ENCODE measurements at regions not wholly inside any gene's neighbourhood (a gene's known extent, or its start where the extent isn't known, plus 50 kb on each side); places are given as distances from the start of the nearest gene placed in this dataset.

DNA sequence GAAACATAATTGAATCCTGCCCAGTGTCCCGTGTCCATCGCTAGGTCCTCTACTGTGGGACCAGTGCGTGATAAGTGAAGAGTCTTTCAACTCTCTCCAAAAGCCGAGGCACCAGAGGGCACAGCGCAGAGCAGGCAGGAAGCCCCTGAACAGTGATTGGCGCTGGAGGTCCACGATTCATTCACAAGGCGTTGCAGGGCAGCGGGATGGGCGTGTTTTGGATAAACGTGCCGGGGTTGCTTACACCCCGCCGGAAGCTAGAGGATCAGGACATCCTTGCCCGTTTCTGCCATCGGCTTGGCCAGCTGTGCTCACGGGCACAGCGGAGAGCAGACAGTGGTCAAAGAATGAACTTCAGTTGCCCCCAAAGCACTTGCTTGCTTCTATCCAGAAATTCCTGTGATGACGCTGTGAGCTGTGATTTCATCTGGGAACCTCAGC lies 86.0 kb upstream of the PFKP start:
- no peak for DNase-seq (ENCODE audit: low spot score)

DNA sequence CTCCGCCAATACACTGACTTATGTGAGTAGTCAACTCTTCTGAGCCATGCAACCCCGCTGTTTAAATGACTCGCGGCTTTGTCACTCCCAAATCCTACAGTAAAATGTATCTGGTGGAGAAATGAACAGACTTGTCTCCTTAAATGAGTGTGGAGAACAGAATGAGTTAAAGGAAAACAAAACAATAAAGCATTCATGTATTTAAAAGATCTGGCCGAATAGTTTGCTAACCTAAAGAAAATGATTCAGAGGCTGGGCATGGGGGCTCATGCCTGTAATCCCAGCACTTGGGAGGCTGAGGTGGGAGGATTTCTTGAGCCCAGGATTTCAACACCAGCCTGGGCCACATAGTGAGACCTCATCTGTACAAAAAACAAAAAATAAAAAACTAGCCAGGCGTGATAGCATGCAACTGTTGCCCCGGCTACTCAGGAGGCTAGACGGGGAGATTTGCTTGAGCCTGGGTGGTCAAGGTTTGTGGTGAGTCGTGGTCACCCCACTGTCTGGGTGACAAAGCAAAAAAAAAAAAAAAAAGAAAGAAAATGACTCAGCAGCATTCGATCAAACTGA lies 86.5 kb upstream of the PFKP start:
- no peak for DNase-seq (ENCODE audit: low spot score)

DNA sequence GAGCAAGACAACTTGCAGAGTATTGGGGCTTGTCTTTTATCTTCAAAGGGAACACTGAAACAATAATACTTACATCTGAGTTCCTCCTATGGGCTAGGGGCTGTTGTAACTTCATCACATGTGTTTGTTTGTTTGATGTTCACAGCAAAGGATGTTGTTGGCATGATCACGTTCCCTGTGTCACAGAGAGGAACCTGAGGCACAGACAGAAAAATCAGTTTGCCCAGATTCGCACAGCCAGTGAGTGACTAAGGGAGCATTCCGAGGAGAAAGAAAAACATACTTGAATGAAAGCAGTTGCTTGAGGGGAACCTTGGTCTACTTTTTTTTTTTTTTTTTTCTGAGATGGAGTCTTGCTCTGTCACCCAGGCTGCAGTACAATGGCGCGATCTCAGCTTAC lies 87.2 kb upstream of the PFKP start:
- no peak for DNase-seq (ENCODE audit: low spot score)

DNA sequence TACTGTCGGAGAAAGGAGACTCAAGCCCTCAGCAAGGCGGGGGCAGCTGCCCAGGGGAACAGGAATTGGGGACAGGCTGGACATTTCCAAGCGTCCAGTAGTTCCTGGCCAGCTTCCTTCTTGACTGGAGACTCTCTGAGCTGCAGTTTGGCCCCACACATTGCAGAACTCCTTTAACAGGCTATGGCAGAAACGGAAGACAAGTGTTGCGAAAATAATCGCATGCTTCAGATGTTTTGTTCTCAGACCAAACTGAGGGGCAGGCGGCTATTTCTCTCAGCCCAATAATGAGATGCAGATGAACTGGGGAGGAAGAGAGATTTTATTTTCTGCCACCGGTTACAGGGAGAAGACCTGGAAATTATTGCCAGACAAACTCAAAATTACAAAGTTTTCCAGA lies 88.0 kb upstream of the PFKP start:
- no peak for DNase-seq (ENCODE audit: low spot score)

DNA sequence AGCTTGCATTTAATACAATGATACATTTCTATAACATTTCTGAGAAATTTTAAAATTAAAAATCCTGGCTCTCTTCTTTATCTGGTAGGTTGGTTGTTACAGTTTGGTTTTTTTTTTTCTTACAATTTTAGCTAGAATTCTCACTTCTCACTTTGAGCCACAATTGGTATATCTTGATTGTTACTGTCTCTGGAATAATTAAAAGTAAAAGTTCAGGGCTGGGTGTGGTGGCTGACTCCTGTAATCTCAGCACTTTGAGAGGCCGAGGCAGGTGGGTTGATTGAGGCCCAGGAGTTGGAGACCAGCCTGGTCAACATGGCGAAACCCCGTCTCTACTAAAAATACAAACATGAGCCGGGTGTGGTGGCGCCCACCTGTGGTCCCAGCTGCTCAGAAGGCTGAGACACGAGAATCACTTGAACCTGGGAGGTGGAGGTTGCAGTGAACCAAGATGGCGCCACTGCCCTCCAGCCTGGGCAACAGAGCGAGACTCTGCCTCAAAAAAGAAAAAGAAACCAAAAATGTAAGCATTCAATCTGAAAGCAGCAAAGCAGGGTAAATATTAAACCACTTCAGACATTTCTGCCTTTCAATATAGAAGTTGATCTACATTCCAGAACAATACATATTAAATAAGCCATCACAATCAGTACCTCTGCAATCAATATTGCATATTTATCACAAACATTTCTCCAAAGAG lies 88.6 kb upstream of the PFKP start:
- DNase-seq (ENCODE audit: low spot score) = no peak

DNA sequence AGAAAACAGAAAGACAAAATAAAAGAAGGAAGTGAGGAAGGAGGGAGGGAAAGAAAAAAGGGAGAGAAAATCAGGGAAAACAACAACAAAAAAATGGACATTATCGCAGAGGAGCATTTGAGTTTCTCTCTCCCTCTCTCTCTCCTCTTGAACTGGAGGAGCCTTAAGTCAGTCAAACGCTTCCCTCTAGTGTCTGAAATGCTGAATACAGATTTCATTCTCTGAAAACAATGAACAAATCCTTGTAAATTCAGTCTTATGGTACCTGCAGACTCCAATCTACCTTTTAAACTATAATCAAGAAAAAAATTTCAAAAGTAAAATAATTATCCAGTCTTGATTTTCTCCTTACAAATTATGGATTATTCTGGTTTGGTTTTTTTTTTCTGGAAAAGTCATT lies 89.2 kb upstream of the PFKP start:
- DNase-seq (ENCODE audit: low spot score) = no peak

DNA sequence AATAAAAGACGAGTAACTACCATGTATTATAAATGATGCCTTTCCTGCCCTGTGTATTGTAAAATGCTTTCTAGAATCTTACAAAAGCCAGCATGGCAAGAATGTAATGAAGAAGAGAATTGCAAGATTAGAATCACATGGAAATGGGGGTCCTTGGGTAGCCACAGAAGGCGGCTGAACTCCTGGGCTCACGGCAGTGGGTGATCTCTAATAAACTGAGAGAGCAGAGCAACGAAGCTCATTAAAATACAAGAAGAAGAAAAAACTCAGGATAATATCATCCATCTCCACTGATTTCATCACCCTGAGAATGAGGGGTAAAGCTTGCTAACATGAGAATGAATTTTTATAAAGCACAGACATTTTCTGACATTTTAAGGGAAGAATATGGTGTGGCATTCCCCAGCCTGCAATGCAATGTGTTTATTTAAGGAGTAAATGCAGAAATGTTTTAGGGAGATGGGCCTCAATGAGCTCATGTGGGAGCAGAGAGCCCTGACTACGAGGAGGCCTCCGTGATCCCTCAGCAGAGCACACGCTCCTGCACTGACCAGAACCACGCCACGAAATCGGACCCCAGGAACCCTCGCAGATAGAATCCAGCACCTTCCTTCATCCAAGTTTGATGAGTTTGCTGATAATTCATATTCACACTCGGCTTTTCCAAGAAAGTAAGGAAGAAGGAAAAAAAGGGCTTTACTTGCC lies 92.7 kb upstream of the PFKP start:
- no peak for DNase-seq (ENCODE audit: low spot score)

DNA sequence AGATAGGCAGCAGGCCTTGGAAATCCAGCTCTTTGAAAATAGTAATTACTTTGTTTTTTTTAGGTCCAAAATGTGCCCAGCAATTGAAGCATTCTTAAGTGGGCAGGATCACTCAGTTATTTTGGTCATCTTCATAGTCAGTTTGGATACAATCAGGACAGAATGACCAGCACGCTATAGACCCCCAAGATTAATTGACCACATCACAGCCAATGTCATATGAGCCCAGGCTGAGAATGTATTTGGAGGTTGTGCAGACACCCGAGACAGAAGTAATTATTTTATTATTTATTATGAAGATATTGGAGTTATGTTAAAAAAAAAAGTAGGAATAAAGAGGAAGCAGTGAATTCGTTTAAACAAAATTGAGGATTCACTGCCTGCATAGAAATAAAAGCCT lies 93.3 kb upstream of the PFKP start:
- DNase-seq (ENCODE audit: low spot score) = no peak

DNA sequence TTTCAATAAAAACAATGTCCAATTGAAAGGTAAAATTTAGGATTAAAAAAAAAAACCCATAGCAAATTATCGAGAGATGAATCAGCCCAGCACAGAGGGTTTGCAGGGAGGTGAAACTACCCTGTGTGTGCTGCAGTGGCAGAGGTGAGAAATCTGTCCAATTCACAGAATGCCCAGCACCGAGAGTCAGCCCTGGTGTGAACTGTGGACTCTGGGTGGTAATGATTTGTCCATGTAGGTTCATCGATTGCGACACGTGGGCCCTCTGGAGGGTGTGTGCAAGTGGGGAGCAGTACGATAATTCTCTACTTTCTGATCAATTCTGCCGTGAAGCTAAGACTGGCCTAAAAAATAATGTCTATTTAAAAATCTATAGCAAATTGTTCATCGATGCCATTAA lies 94.5 kb upstream of the PFKP start:
- DNase-seq (ENCODE audit: low spot score) = no peak

DNA sequence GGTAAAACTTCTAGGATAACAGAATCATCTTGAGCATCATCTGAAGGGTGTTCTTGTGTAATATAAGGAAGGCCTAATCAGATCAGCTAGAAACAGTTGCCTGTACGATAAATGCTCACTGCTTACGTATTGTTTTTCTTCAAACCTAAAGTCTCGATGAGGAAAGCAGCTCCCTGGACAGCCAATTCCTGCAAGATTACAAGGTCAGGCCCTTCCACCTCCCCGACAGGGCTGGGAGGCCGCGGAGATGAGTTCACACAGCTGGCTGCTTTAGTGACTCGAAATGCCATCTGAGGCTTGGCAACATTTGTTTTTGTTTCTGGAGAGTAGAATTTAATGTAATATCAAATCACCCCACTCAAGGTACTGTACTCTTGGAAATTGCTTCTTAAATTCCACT lies 95.1 kb upstream of the PFKP start:
- no peak for DNase-seq (ENCODE audit: low spot score)

DNA sequence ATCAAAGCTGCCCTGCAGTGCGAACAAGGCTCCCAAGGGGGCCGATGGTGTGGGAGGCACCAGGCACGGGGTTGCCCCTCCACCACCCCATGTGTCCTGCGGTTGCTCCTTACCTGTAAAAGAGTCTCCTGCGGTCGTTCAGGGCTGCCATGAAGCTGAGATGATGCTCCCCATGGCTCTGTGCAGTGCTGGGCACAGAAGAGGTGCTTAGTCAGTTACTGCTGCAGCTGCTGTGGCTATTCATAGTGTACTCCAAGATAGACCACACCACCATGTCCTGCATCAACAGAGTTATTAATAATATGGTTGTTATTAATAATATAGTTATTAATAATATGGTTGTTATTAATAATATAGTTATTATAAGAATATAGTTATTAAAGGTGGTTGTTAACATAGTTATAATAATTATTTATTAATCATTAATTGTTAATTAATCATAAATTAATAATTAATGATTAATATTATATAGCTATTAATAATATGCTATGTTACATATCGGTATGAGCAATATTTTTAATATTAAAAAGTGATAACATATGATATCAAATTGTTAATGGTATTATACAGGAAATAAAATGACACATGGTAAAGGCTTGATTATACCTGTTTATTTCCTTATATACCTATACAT lies 97.0 kb upstream of the PFKP start:
- no peak for DNase-seq (ENCODE audit: low spot score)

DNA sequence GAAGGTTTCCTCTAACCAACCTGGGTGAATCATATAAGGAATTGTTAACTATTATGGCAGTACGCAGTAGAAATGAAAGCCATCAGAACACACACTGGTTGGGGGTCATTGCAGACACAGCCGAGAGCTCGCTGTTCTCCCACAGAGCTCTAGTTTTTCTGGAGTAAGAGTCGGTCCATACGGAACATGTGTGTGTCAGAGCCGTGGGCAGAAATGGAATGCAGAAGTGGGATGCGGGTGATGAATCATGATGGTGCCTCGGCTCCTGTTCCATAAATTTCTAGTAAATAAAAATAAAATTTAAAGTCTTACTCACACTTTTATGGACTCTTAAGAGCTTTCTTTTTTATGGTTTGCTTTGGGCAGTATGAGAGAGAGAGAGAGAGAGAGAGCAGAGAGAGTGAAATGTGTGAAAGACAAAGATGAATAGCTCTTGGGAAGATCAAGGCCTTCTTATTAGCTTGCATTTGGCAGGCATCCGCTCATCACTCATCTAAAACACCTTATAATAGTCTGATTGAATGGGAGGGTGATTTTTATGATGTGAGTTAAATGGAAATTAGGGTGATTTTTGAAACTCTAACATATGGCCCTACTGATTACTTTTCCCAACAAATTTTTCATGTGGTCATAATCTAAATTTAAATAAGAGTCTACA lies 98.8 kb upstream of the PFKP start:
- no peak for DNase-seq (ENCODE audit: low spot score)

DNA sequence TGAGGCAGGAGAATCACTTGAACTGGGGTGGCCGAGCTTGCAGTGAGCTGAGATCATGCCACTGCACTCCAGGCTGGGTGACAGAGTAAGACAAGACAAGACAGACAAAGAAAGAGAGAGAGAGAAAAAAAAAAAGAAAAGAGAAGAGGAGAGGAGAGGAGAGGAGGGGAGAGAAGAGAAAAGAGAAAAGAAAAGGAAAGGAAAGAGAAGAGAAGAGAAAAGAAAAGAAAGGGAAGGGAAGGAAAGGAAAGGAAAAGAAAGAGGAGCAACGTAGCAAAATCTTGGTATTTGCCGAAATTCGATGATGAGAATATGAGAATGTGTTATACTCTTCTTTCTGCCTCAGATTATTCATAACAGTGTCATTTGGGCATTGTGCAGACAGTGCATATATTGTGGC lies 101.2 kb upstream of the PFKP start:
- DNase-seq (ENCODE audit: low spot score) = no peak

DNA sequence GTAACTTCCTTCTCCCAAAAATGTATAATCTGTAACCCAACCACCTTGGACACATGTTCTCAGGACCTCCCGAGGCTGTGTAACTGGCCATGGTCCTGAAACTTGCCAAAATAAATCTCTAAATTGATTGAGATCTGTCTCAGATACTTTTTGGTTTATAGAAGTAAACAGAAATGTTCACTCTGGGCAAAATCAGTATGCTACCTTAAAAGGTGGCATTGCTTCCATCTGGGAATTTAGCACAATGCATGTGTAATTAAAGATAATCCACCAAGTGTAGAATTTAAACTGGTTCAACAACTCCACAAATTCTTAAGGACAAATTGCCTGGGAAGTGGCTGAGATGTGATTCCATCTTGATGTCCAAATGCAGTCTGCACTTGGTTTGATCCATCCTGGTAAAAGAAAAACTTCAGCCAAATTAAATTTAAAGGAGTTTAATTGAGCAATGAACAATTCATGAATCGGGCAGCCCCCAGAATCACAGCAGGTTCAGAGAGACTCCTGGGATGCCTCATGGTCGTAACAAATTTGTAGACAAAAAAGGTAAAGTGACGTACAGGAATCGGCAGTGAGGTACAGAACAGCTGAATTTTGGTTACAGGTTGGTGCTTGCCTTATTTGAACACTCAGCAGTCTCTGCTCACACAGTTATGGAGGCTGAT lies 102.6 kb upstream of the PFKP start:
- no peak for DNase-seq (ENCODE audit: low spot score)

DNA sequence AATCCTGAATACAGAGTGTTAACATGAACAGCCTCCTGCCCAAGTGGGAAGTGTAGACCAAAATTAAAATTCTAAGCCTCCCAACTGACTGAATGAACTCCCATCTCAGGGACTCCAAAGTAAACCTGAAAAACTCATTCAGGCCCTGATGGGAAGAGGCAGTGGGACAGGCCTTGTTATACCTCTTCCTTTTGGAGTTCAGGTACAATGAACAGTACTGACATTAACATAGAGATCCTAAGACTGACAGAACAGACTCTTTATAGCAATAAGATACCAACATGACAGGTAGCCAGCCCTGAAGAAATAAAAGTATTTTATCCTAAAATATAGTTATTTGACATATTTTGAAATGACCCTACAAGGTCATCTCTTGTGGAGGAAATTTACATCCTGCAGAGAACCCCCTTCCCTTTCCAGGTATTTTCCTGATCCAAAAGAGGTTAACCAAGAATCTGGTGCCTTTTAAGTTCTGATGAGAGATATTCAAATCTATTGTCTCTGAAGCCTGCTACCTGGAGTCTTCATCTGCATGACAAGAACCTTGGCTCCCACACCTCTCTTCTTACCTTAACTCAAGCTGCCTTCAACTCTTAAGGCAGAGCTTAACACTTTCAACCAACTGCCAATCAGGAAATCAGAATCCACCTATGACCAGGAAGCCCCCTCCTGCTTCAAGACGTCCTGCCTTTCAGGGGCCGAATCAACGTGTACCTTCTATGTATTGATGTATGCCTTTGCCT lies 103.3 kb upstream of the PFKP start:
- no peak for DNase-seq (ENCODE audit: low spot score)

DNA sequence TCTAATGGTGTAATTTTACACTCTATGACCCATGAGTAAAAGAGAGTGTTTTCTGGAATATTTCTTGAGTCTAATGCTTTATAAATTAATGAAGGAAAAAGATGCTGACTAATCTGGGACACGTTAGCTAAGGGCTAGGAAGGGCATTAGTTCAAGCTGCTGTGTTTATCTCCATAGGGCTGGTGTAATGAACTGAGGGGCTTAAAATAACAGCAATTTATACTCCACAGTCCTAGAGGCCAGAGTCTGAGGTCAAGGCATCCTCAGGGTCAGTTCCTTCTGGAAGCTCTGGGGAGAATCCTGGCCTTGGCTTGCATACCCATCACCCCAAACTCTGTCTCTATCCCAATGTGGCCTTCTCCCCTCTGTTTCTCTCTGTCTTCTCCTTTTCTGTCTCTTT lies 105.2 kb upstream of the PFKP start:
- DNase-seq (ENCODE audit: low spot score) = no peak

DNA sequence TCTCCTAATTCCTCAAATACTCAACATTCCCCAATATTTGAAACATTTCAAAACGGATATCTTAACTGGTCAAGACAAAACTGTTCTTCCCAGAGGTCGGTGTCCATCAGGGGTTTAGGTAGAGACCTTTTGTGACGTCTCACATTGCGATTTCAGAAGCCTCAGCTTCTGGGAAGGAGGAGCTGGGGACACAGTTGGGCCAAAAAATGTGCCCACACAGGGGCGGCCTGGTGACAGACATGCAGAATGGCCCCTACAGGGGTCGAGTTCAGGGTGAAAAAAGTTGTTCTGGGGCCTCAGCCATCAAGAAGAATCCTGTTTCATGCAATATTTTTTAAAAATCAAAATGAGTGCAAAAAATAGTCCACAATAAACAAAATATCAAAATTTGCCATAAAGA lies 108.7 kb upstream of the PFKP start:
- no peak for DNase-seq (ENCODE audit: low spot score)

DNA sequence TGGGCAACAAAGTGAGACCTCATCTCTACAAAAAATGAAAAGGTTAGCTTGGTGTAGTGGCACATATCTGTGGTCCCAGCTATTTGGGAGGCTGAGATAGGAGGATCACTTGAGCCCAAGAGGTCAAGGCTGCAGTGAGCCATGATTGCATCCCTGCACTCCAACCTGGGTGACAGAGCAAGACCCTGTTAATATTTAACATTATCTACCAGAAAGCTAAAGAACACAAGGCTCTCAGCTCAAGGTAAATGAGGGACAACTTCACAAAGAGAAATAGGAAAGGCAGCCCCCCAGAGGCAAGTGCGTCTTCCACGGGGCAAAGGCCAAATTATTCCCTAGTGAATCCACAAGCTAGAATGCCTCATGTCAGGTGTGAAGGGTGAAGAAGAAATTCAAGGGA lies 109.6 kb upstream of the PFKP start:
- DNase-seq (ENCODE audit: low spot score) = no peak

DNA sequence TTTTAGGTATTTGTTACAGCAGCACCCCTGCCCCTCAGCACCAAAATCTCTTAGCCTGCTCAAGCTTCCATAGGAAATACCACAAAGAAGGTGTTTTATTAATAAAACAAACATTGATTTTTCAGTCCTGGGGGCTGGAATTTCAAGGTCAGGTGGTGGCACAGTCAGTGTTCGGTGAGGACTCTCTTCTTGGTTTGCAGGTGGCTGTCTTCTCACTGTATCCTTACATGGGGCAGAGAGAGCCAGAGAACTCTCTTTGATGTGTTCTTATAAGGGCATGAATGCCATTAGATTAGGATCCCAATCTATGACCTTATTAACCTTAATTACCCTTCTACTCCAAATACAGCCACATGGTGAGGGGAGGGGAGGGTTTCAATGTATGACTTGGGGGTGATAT lies 112.3 kb upstream of the PFKP start:
- no peak for DNase-seq (ENCODE audit: low spot score)

DNA sequence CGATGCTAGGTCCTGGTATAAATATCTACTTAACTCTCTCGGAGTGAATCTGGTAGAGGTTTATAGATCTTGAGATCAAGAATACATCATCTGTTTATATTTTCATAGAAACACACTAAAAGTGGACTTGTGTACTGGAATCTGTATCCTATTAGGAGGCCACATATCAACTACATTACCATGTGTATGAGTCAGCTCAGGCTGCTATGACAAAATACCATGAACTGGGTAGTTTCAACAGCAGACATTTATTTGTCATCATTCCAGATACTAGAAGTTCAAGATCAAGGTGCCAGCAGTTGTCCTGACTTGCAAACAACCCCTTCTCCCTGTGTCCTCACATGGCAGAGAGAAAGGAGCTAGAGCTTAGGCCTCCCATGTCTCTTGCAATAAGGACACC lies 113.9 kb upstream of the PFKP start:
- no peak for DNase-seq (ENCODE audit: low spot score)

DNA sequence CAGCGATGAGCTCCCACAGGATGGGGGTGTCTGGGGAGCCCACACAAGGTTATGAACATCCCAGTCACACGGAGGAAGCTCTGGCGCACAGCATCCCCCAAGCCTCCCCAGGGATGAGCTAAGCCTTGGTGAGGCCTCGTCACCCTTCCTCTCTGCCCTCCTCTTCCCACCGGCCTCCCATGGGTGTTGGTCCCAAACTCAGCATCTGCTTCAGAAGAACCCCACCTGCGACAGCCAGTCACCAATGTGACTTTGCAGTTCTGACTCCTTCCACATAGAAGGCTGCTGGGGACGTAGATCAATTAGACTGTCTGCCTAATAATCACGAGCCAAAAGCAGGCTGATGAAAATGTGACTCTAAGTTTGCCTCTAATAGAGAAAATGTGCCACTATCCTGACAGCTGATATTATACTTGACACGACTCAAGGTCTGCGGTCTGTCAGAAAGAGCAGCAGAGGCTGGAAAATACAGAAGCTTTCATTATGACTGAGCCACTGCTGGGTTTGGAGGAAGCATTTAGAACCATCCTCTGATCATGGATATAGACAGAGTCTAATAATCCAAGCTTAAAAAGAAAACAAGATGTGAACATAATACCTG lies 116.0 kb upstream of the PFKP start:
- DNase-seq (ENCODE audit: low spot score) = no peak
